HepG2 (cell line): ENCODE measurements at regions not wholly inside any gene's neighbourhood (a gene's known extent, or its start where the extent isn't known, plus 50 kb on each side); places are given as distances from the start of the nearest gene placed in this dataset.

Experiments used
- ATAC-seq: fragments of 200-7000 bp; cut with Tn5 transposase; 3 replicates; pipeline ENCODE4 v1.9.1; 2020; ENCODE audit warnings: mild to moderate bottlenecking, moderate library complexity
- BruUV-seq: library from RNA; stranded (reverse); fragments of 400-500 nt; replicated peaks from 2 replicates; lab custom pipeline; 2021; lab: Mats Ljungman, UMichigan
- CTCF ChIA-PET: fragments of 300-600 bp; formaldehyde crosslinking; extraction: SDS; loops from one replicate; lab custom pipeline; 2021; ENCODE audit warnings: low total read pairs, inconsistent platforms, low intra/inter-chr PET ratio; lab: Yijun Ruan, JAX
- POLR2A ChIA-PET: fragments of 350-600 bp; sonication (Branson Sonifier 250); formaldehyde crosslinking; loops from one replicate; lab custom pipeline; 2020; ENCODE audit warnings: antibody characterized with exemption, inconsistent platforms; lab: Yijun Ruan, JAX
- DNase-seq: peaks from one replicate; pipeline ENCODE4 v3.0.0-alpha.2; 2015; ENCODE audit warnings: low spot score
- FAIRE-seq: peaks from 3 replicates; lab custom pipeline; 2011; peaks lifted over from hg19 to GRCh38; lab: Jason Lieb, UNC
- H2AFZ ChIP-seq: one replicate; pipeline ENCODE4 v1.6.1; 2011; ENCODE audit warnings: low read length, inconsistent platforms
- H3K27ac ChIP-seq: fragments of 300-600 bp; 3 replicates; pipeline ENCODE4 v1.8.0; 2011; ENCODE audit warnings: mixed run types, mild to moderate bottlenecking, mixed read lengths, low read length, inconsistent platforms; ENCODE audit not compliant: insufficient read depth; ENCODE audit errors: extremely low read length
- H3K27me3 ChIP-seq, 2 experiments: fragments of 200-600 bp in 1 of 2; 2 replicates in 1 of 2; 3 replicates in 1 of 2; pipeline versions ENCODE4 v1.6.0 to v1.8.0; 2011; ENCODE audit warnings: low read length in 2 of 2, mild to moderate bottlenecking in 2 of 2, moderate library complexity in 2 of 2, inconsistent platforms in 1 of 2; ENCODE audit not compliant: insufficient read depth in 2 of 2, control insufficient read depth in 1 of 2
- H3K36me3 ChIP-seq, 2 experiments: fragments of 200-600 bp in 1 of 2; replicated peaks in 1 of 2; 2 replicates in 1 of 2; 3 replicates in 1 of 2; pipeline versions ENCODE4 v1.5.1 to v1.8.0; 2011; ENCODE audit warnings: low read length in 2 of 2, inconsistent platforms in 1 of 2; ENCODE audit not compliant: insufficient read depth in 2 of 2, control insufficient read depth in 1 of 2
- H3K4me1 ChIP-seq: 2 replicates; pipeline ENCODE4 v1.5.1; 2012; ENCODE audit warnings: low read length, inconsistent platforms; ENCODE audit not compliant: insufficient read depth
- H3K4me2 ChIP-seq: 2 replicates; pipeline ENCODE4 v1.6.0; 2011; ENCODE audit warnings: low read depth, low read length, inconsistent platforms
- H3K4me3 ChIP-seq, 3 experiments: fragments of 200-600 bp in 1 of 3; sonication (generic), shearing (Covaris generic) in 1 of 3; replicated peaks in 1 of 3; 2 replicates each; pipeline ENCODE4 v1.5.1; 2011 to 2016; ENCODE audit warnings: low read length in 3 of 3, inconsistent platforms in 2 of 3, low read depth in 2 of 3, mild to moderate bottlenecking in 2 of 3, control low read depth in 1 of 3, mixed read lengths in 1 of 3; ENCODE audit not compliant: insufficient read depth in 1 of 3
- H3K79me2 ChIP-seq: one replicate; pipeline ENCODE4 v1.6.1; 2011; ENCODE audit warnings: low read length, inconsistent platforms; ENCODE audit not compliant: insufficient read depth
- H3K9ac ChIP-seq: 2 replicates; pipeline ENCODE4 v1.6.0; 2011; ENCODE audit warnings: mild to moderate bottlenecking, low read depth, low read length, inconsistent platforms; ENCODE audit not compliant: insufficient read depth
- H3K9me3 ChIP-seq: 2 replicates; pipeline ENCODE4 v1.5.1; 2012; ENCODE audit warnings: mild to moderate bottlenecking, low read length
- H4K20me1 ChIP-seq: 2 replicates; pipeline ENCODE4 v1.6.0; 2011; ENCODE audit warnings: inconsistent platforms, mild to moderate bottlenecking, low read length, moderate library complexity; ENCODE audit not compliant: insufficient read depth
- KDM5A ChIP-seq: fragments of 200-600 bp; sonication (generic); IDR thresholded peaks from 2 replicates; pipeline ENCODE4 v1.7.0; 2018; ENCODE audit warnings: antibody characterized with exemption, mild to moderate bottlenecking, low read length, borderline replicate concordance
- KLF12 ChIP-seq: sonication (generic); formaldehyde crosslinking; IDR thresholded peaks from 2 replicates; pipeline ENCODE4 v1.4.0; 2020; ENCODE audit warnings: missing genetic modification reagents, borderline replicate concordance
- MTA1 ChIP-seq: sonication (generic); formaldehyde crosslinking; IDR thresholded peaks from 2 replicates; pipeline ENCODE4 v1.4.0; 2020; ENCODE audit warnings: missing genetic modification reagents, mild to moderate bottlenecking, borderline replicate concordance
- TSC22D2 ChIP-seq: sonication (generic); formaldehyde crosslinking; IDR thresholded peaks from 2 replicates; pipeline ENCODE4 v1.5.1; 2020; ENCODE audit warnings: missing genetic modification reagents, mild to moderate bottlenecking, borderline replicate concordance
- ZNF235 ChIP-seq: sonication (generic); formaldehyde crosslinking; IDR thresholded peaks from 2 replicates; pipeline ENCODE4 v1.8.1; 2023; ENCODE audit warnings: mild to moderate bottlenecking, missing genetic modification reagents, borderline replicate concordance
- ZNF30 ChIP-seq: sonication (generic); formaldehyde crosslinking; IDR thresholded peaks from 2 replicates; pipeline ENCODE4 v1.5.0; 2020; ENCODE audit warnings: mild to moderate bottlenecking, missing genetic modification reagents
- ZNF367 ChIP-seq: sonication (generic); formaldehyde crosslinking; IDR thresholded peaks from 2 replicates; pipeline ENCODE4 v1.4.0; 2020; ENCODE audit warnings: missing genetic modification reagents, borderline replicate concordance
- ZSCAN12 ChIP-seq: sonication (generic); formaldehyde crosslinking; IDR thresholded peaks from 2 replicates; pipeline ENCODE4 v1.9.0; 2021; ENCODE audit warnings: mild to moderate bottlenecking, missing genetic modification reagents
- ZSCAN9 ChIP-seq: IDR thresholded peaks from 2 replicates; pipeline ENCODE4 v1.6.1; 2016; ENCODE audit warnings: borderline replicate concordance
- WGBS: methylation state at CpG from one replicate; pipeline ENCODE4 v1.1.6; 2017; ENCODE audit warnings: low lambda C conversion rate; 5-methylcytosine and 5-hydroxymethylcytosine counted together
- in situ Hi-C: cut with HindIII; loops from 2 replicates; pipeline ENCODE4 v1.10.0; 2017; ENCODE audit warnings: low pct_unique_long_range_greater_than_20kb; ENCODE audit not compliant: extremely low pct_ligation_motif_present
- intact Hi-C: fragments of 100-400 bp; cut with micrococcal nuclease; formaldehyde crosslinking; loops from one replicate; pipeline ENCODE4 v1.10.0; 2022; ENCODE audit not compliant: unreplicated experiment
- TF ChIP-seq, protein P1 (sequence below): sonication (generic); formaldehyde crosslinking; IDR thresholded peaks from 2 replicates; pipeline ENCODE4 v1.4.0; 2020; ENCODE audit warnings: missing genetic modification reagents
- TF ChIP-seq, protein P2 (sequence below): sonication (generic); formaldehyde crosslinking; IDR thresholded peaks from one replicate; pipeline ENCODE4 v1.5.1; 2020; ENCODE audit warnings: mild to moderate bottlenecking, missing genetic modification reagents; ENCODE audit errors: not compliant biosample characterization

DNA sequence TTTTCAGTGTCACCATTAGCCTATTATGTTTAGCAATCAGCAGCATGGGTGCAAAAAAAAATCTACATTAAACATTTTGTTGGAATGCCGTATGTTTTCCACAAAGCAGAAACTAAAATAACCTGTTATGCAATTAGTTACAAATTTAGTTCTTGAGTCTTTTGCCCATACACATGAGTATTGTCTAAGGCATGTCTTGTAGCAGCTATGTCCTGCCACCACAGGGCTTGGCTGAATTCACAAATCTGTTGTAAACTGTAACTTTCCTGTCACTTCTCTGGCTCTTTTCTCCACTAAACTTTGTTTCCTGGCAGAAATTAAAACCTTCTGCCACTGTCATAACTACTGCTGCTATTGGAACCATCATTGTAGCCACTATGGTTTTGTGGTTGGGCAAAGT is 277.9 kb upstream of the SPRY2 start:
- H3K27ac ChIP-seq, result no peak overlapping the region
- DNase-seq (no peak), FAIRE-seq (no peak), ATAC-seq (no peak)
- BruUV-seq, result no TSS peak
- H3K27me3 ChIP-seq, result no peaks in the 10 kb centered on the region
- ChIA-PET POLR2A (no interaction called here), CTCF (no interaction called here)
- H4K20me1 ChIP-seq, result no peaks in the 10 kb centered on the region
- no peaks in the 10 kb centered on the region for H3K36me3 ChIP-seq
- H3K4me3 ChIP-seq, result no peak overlapping the region
- H3K4me2 ChIP-seq, result no peak overlapping the region
- H3K4me1 ChIP-seq, result no peaks in the 10 kb centered on the region
- no peak for TF ChIP-seq TSC22D2 (CRISPR knock-in tag)
- TF ChIP-seq, protein P1, sequence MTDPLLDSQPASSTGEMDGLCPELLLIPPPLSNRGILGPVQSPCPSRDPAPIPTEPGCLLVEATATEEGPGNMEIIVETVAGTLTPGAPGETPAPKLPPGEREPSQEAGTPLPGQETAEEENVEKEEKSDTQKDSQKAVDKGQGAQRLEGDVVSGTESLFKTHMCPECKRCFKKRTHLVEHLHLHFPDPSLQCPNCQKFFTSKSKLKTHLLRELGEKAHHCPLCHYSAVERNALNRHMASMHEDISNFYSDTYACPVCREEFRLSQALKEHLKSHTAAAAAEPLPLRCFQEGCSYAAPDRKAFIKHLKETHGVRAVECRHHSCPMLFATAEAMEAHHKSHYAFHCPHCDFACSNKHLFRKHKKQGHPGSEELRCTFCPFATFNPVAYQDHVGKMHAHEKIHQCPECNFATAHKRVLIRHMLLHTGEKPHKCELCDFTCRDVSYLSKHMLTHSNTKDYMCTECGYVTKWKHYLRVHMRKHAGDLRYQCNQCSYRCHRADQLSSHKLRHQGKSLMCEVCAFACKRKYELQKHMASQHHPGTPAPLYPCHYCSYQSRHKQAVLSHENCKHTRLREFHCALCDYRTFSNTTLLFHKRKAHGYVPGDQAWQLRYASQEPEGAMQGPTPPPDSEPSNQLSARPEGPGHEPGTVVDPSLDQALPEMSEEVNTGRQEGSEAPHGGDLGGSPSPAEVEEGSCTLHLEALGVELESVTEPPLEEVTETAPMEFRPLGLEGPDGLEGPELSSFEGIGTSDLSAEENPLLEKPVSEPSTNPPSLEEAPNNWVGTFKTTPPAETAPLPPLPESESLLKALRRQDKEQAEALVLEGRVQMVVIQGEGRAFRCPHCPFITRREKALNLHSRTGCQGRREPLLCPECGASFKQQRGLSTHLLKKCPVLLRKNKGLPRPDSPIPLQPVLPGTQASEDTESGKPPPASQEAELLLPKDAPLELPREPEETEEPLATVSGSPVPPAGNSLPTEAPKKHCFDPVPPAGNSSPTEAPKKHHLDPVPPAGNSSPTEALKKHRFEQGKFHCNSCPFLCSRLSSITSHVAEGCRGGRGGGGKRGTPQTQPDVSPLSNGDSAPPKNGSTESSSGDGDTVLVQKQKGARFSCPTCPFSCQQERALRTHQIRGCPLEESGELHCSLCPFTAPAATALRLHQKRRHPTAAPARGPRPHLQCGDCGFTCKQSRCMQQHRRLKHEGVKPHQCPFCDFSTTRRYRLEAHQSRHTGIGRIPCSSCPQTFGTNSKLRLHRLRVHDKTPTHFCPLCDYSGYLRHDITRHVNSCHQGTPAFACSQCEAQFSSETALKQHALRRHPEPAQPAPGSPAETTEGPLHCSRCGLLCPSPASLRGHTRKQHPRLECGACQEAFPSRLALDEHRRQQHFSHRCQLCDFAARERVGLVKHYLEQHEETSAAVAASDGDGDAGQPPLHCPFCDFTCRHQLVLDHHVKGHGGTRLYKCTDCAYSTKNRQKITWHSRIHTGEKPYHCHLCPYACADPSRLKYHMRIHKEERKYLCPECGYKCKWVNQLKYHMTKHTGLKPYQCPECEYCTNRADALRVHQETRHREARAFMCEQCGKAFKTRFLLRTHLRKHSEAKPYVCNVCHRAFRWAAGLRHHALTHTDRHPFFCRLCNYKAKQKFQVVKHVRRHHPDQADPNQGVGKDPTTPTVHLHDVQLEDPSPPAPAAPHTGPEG (CRISPR knock-in tag), result no peak
- no peak for TF ChIP-seq ZNF30 (CRISPR knock-in tag)
- no peak for TF ChIP-seq KDM5A
- TF ChIP-seq, protein P2, sequence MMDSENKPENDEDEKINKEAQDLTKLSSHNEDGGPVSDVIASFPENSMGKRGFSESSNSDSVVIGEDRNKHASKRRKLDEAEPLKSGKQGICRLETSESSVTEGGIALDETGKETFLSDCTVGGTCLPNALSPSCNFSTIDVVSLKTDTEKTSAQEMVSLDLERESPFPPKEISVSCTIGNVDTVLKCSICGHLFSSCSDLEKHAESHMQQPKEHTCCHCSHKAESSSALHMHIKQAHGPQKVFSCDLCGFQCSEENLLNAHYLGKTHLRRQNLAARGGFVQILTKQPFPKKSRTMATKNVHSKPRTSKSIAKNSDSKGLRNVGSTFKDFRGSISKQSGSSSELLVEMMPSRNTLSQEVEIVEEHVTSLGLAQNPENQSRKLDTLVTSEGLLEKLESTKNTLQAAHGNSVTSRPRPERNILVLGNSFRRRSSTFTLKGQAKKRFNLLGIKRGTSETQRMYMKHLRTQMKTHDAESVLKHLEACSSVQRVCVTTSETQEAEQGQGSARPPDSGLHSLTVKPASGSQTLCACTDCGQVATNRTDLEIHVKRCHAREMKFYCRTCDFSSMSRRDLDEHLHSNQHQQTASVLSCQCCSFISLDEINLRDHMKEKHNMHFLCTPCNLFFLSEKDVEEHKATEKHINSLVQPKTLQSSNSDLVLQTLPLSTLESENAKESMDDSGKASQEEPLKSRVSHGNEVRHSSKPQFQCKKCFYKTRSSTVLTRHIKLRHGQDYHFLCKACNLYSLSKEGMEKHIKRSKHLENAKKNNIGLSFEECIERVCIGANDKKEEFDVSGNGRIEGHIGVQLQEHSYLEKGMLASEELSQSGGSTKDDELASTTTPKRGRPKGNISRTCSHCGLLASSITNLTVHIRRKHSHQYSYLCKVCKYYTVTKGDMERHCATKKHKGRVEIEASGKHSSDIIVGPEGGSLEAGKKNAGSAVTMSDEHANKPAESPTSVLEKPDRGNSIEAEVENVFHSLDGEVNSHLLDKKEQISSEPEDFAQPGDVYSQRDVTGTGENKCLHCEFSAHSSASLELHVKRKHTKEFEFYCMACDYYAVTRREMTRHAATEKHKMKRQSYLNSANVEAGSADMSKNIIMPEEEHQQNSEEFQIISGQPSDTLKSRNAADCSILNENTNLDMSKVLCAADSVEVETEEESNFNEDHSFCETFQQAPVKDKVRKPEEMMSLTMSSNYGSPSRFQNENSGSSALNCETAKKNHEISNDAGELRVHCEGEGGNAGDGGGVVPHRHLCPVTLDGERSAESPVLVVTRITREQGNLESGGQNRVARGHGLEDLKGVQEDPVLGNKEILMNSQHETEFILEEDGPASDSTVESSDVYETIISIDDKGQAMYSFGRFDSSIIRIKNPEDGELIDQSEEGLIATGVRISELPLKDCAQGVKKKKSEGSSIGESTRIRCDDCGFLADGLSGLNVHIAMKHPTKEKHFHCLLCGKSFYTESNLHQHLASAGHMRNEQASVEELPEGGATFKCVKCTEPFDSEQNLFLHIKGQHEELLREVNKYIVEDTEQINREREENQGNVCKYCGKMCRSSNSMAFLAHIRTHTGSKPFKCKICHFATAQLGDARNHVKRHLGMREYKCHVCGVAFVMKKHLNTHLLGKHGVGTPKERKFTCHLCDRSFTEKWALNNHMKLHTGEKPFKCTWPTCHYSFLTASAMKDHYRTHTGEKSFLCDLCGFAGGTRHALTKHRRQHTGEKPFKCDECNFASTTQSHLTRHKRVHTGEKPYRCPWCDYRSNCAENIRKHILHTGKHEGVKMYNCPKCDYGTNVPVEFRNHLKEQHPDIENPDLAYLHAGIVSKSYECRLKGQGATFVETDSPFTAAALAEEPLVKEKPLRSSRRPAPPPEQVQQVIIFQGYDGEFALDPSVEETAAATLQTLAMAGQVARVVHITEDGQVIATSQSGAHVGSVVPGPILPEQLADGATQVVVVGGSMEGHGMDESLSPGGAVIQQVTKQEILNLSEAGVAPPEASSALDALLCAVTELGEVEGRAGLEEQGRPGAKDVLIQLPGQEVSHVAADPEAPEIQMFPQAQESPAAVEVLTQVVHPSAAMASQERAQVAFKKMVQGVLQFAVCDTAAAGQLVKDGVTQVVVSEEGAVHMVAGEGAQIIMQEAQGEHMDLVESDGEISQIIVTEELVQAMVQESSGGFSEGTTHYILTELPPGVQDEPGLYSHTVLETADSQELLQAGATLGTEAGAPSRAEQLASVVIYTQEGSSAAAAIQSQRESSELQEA, result no peak
- TF ChIP-seq ZSCAN12 (CRISPR knock-in tag), result no peak
- no peak for TF ChIP-seq MTA1 (CRISPR knock-in tag)
- TF ChIP-seq ZNF235, result no peak
- TF ChIP-seq KLF12 (CRISPR knock-in tag), result no peak
- no peak for TF ChIP-seq ZSCAN9 (CRISPR knock-in tag)
- TF ChIP-seq ZNF367 (CRISPR knock-in tag), result no peak
- WGBS, result 11% methylated on average over 1 of the region's 1 CpG
- no peak overlapping the region for H3K9ac ChIP-seq
- H3K79me2 ChIP-seq, result no peaks in the 10 kb centered on the region
- H2AFZ ChIP-seq, result no peak overlapping the region
- intact Hi-C loops (no loop called here), in situ Hi-C loops (no loop called here)
- H3K9me3 ChIP-seq, result peaks cover 12% of the 10 kb centered on the region
